Activated CD4-positive, alpha-beta T cell treated with anti-CD3 and anti-CD28 coated beads, Interleukin-2, Interleukin-6, amounts not matched to agents 100 ng/mL and 50 ng/mL, durations not matched to agents 16 hours and 8 hours (primary cell): ENCODE measurements at regions not wholly inside any gene's neighbourhood (a gene's known extent, or its start where the extent isn't known, plus 50 kb on each side); places are given as distances from the start of the nearest gene placed in this dataset.

Experiments
- DNase-seq: peaks from one replicate; pipeline ENCODE4 v3.0.0-alpha.2; 2020

DNA sequence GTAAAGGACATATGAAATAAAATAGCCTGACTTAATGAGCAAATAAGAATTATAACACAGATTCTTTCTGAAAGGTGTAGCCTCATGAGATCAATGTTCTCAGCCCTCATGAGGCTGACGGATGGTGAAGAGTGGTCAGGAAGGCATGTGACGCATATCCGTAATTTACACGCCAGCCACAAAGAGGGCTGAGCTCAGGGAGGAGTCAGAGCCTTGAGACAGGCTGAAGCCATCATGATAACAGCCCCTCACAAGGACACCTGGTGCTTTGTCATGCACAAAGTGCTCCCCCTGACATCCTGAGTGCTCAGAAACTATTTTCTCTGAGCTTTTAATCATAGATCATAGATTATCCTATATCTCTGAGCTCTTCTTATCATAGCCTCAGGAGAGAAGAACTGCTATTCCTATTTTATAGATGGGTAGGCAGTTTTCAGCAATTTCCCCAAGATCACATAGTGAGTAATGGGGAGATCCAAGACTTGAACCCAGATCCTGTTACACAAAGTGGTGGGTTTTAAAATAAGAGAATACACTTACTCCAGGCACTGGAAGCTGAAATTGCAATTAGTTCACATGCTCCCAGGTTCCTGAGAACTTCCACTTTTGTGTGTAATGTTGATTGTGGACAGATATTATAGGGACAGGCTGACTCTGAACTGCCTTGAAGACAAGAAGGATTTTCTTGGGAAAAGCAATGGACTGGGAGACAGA, 267.1 kb downstream of the RPLP1 start:
- DNase-seq = peak; percentile 82

DNA sequence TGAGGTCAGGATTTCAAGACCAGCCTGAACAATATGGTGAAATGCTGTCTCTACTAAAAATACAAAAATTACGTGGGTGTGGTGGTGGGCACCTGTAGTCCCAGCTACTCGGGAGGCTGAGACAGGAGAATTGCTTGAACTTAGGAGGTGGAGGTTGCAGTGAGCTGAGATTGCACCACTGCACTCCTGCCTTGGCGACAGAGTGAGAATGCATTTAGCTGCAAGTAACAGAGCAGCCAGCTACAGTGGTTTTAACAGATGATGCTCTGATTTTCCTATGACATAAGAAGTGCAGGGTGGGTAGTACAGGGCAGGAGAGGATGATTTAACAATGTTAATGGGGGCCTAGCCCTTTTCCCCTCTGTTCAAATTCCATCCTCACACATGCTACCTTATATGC, 267.9 kb downstream of the RPLP1 start:
- DNase-seq = peak; percentile 28

DNA sequence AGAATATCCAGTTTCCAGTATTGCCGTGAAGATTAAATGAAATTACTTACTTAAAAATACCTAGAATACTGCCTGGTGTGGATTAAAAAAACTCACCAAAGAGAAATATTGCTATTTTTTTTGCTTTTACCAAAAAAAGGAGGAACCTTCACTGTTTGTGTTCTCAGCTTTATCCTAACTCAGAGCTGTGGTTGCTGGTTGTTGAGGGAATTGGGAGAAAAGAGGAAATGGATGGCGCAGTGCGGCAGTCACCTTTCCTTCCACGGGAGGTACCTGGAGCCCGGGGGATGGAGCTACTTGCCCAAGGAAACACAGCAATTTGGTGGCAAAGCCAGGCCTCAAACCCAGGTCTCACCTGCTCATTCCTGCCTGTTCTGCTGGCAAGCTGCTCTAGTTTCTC, 270.3 kb downstream of the RPLP1 start:
- DNase-seq = no peak

DNA sequence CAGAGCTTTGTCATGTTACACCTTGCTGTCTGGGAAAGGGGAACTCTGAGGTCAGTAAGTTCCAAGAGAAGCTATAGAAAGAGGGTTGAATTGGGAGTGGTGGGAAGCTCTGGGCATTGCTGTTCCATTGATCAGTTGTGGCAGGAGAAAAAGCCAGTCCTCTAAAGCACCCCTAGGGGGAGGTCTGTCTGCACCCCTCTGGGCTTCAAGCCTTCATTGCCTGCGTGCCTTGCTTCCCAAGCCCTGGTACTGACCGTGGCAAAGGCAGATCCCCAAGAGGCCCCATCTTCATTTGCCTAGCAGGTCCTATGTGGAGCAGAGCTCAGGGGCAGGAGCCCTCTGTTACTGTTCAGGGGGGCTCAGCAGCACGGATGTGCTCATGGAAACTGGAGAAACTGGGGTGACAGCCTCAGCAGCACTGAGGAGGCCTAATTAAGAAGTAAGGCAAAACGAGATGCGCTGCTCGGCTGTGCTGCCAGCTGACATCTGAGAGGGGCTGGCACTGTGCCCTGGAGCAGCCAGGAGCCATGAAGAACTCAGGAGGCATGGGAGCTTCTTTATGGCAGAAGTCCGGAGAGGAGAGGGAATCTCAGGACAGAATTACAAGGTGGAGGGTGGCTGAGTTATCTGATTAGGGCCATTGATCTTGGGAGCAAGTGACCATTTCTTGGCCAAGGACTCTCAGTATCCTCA, 270.9 kb downstream of the RPLP1 start:
- no peak for DNase-seq

DNA sequence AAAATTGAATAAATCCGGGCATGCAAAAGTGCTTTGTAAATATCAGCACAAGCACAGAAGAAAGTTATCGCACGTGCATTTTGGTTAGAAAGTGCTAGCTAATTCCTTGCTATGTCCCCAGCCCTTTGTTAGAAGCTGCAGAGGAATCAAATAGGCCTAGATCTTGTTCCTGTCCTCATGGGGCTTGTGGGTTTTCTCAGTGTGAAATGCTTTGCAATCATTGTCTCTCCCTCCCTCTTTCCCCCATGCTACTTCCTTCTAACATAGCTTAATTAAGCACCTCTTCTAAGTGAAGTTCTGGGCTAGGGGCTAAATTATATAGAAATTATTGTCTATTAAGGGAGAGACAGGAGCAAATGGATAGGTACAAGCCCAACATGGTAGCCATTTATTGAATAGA, 271.7 kb downstream of the RPLP1 start:
- DNase-seq = no peak

DNA sequence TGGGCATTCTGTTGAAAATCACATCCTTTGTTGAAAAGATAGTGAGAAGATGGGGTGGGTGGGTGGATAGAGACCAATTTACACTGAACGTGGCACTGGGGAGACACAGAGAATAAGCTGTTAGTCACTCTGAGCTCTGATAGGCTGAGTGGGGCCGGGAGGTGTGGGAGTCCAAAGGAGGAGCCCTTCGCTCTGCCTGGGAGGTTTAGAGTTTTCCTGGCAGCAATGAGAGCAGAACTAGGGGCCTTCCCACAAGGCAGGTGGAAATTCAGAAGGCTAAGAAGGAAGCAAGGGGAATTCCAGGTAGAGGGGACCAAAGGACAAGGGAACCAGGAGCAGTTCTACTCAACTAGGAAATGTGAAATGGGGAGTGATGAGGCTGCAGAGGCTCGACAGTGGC, 272.7 kb downstream of the RPLP1 start:
- no peak for DNase-seq

DNA sequence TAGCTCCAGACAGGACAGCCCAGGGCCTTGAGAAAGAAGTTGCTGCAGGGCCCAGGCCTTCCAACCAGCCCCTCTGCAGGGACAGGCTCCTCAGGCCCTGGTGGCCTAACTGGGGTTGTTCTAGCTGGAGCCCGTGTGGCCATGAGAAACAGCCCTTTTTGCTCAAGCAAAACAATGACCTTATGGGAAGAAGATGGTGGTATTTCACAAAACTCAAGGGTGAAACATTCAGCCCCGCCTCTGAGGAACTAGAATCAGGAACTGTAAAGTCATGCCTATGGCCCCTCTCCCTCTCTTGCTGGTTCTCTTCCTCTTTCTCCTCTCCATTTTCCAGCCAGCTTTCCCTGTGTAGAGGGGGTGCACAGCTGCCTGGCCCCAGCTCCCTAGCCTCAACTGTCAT, 273.3 kb downstream of the RPLP1 start:
- no peak for DNase-seq

DNA sequence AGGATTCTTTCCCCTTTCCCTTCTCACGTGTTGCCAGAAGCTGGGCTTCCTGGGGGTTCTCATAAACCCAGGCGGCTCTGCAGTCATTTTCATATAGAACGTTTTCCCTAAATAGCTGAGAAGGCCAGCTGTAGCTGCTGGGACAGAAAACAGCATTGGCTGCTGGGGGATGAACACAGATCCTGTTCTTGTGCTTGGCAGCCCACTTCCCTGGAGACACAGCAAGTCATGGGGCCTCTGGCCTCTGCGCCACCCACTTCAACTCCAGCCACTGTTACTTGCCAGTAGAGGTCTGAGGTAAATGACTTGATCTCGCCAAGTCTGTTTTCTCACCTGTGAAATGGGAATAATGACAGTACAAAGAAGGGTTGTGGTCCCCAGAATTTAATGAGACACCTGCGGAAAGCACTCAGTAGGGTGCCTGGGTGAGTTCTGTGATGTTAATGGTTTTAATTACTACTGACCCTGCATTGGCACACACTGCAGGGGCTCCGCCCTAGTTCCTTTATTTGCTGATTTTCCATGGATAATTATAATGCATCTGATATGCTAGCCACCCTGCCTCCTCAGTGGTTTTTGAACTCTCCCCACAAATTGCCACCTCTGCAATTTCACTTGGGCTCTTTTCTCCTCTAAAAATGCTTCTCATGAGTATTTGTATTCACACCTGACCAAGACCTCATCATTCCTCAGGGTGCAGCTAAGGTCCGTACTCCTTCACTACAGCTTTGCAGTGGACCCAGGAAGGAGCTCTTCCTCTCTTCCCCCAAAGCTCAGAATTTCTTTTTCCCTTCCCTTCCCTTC, 274.7 kb downstream of the RPLP1 start:
- DNase-seq = no peak

DNA sequence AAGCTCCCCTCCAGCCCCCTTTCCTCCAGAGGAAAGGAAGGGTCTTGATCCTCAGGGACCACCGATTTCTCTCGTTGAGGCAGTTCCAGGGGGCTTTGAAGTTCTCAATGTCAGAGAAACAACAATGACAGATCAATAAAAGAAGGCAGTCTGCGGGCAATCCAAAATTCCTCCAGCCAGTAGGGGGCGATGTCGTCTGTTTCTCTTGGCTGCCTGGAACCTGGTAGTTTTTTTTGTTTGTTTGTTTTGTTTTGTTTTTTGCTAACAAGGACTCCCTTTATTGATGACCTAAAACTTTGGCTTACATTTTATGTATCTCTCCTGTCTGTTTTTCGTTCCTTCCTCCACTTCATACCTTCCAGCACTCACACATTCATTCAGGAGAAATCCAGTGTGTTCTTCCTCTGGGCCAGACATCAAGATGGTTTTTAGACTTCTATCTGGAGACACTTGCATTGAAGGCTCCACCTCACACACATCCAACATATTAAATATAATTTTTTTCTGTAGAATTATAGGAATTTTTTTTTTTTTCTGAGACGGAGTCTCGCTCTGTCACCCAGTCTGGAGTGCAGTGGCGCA, 276.6 kb downstream of the RPLP1 start:
- peak; percentile 73 for DNase-seq

DNA sequence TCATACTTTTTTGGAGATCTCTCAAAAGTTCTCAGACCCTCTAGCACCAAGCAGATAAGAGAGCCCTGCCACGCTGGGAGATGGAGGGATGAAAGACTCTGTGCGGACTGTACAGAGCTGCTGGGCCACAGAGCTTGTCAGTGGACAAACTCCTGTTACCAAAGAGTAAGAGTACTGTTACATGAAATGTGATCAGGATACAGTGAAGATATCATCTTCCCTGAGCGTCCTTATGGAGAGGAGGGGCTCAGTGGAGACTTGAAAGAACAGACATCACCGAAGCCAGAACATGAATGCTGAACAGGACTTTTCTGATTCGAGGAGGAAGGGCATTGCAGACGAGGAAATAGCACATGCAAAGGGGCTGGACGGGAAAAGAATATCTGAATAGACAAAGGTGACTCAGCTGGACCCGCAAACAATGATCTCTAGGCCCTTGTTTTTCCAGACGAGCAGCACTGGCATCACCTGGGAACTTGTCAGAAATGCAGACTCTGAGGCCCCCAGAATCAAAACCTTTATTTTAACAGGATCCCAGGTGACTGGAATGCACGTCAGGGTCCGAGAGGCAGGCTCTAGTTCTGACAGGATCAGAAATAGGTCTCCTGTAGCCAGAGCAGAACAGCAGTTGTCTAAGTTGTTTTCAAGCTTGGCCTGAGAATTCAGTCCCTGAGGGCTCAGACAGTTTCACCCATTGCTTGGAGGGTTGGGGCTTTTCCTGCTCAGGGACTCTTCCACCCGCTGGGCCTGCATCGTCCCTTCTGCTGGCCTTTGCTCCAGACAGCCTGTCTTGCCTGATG, 277.9 kb downstream of the RPLP1 start:
- no peak for DNase-seq

DNA sequence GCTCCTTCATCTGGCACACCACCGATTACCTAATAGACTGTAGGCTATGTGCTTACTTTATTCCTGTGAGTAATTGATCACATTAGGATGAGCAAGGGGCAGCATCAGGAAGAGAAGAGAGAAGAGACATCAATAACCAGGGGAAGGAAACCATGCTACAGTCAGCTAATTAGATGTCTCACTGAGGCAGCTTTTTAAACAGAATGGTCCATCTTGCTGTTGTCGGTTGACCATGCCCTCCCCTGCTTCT, 278.4 kb downstream of the RPLP1 start:
- DNase-seq = no peak

DNA sequence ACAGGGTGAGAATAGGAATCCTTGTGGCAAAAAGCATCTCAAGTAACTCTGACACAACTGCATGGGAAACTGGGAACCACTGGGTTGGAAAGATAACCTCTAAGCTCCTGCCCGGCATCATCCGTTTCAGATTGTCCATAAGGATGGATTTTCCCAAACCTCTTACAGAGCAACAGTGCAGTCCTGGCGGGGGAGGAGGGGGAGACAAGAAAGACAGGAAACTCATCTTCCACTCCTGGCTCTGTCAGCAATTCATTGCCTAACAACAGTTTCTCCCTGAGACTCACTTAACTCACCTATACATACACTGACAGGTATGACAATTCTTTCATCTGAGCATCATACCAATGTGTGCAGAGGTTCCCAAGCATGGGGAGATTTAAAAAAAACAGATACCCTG, 279.0 kb downstream of the RPLP1 start:
- DNase-seq = no peak

DNA sequence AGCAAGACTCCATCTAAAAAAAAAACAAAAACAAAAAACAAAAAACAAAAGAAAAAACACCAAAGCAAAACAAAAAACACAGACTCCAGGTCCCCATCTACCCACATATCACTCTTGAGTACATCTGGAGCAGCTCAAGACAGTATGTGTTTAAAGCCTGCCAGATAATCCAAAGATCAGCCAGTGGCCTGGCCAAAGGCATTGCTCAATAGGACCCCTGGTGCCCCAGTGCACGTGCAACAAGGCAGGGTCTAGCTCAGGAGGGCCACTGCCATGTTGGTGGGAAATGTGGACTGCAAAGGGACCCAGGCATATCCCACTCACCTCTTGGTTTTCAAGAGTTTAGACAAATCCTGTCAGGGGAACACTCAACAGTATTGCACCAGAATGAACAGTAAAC, 279.5 kb downstream of the RPLP1 start:
- no peak for DNase-seq

DNA sequence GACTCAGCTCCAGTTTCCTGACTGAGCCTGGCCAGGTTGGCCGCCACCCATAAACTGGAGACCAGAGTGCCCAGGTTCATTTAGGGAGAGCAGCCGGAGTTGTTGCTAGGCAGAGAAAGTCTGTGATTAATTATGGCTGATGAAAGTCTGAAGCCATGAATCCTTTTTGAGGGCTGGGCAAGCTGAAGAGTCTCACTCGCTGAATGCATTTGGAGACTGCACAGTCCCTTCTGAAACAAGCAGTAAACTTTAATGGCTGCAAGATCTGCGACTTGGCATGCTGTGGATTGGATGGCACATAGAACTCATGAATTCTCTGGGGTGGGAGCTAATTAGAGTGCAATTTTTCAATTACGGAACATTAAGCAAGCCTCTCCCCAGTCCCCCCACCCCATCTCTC, 282.1 kb downstream of the RPLP1 start:
- no peak for DNase-seq

DNA sequence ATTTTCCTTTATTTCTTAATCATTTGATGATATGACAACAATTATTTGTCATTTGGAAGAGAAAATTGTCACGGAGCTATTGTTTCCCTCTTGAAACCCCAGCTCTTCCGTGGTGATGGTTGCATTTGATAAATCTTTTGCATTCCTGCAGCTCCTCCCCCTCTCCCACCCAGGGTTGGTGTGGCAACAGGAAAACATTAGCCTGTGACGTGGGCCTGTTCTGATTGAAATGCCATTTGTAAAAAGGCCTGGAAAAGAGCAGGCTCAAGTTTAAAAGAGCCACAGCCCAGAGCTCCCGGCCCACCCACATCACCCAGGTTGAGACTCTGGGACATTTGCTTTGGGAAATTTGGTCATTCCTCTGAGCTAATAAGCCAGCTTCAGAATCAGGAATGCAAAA, 282.5 kb downstream of the RPLP1 start:
- DNase-seq = no peak

DNA sequence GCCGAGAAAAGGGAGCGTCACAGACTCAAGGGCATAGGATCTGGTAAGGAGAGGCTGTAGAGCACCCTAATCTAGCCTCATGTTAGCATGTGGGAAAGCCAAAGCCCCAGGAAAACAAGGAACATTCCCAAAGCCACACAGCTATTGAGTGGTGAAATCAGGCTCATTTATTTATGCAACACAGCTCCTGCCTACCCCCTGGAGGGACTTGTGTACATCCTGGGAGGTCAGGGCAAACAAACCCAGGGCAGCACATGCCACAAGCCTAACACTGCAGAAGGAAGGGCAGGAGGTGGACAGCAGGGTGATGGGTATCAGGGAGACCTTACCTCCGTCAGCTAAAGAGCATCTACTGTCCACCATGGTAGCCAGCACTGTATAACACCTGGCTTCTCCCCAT, 283.5 kb downstream of the RPLP1 start:
- no peak for DNase-seq

DNA sequence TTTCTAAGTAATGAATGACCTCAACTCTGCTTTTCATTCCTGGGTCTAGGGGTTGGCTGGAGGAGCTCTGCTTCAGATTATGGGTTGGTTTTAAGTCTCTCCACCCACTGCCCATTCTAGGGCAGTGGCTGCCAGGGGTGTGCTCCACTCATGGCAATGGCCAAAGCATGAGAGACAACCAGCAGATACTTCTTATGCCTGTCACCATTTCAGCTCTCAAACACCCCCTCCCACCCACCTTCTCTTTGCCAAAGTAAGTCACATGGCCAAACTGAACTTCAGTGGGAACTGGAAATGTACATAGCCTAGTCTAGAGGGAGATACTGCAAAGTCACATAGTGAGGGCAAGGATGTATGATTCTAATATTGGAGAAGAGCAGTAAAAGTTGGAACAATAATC, 285.3 kb downstream of the RPLP1 start:
- no peak for DNase-seq

DNA sequence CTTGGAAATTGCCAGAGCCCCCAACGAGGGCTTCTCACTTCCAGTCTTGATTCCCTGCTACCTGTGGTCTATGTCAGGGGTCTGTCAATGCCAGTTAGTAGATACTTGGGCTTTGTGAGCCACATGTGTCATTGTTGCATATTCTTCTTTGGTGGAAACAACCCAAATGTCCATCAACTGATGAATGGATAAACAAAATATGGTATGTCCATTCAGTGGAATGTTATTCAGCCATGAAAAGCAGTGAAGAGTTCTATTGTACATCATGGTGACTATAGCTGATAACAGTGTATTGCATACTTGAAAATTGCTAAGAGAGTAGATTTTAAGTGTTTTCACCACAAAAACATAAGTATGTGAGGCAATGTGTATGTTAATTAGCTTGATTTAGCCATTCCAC, 288.1 kb downstream of the RPLP1 start:
- DNase-seq = no peak

DNA sequence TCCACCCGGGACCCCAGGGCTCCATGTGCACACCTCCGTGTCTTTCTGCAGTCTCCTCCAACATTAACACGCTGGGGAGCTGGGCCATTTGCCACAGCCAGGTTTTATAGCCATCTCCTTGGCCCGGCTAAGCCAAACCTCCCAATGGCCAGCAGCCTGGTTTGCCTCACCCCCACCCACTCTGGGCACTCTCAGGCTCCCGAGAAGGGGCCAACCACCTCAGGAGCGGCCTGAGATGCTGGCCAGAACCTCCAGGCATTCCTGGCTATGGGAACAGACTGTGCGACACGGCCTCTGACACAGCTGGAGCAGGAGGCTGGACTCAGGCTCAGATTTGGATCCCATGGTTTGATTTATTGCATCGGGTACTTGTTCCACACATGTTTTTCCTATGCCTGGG, 289.7 kb downstream of the RPLP1 start:
- no peak for DNase-seq

DNA sequence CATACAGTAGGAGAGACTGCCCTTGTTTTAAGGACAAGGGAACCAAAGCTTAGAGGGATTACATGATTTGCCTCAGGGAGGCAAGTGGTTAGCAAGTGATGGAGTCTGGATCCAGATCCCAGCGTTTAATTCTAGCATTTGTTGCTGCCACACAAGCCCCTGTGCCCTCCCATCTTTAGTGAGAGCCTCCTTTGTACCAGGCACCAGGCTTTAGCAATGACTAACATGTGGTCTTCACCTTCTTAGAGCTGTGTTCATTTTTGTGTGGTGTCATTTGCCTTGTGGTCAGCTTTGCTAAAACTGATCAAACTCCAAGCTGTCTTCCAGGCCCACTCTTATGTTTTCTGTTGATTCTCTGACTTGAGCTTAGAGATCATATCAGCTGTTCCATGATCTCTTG, 290.5 kb downstream of the RPLP1 start:
- peak; percentile 51 for DNase-seq

DNA sequence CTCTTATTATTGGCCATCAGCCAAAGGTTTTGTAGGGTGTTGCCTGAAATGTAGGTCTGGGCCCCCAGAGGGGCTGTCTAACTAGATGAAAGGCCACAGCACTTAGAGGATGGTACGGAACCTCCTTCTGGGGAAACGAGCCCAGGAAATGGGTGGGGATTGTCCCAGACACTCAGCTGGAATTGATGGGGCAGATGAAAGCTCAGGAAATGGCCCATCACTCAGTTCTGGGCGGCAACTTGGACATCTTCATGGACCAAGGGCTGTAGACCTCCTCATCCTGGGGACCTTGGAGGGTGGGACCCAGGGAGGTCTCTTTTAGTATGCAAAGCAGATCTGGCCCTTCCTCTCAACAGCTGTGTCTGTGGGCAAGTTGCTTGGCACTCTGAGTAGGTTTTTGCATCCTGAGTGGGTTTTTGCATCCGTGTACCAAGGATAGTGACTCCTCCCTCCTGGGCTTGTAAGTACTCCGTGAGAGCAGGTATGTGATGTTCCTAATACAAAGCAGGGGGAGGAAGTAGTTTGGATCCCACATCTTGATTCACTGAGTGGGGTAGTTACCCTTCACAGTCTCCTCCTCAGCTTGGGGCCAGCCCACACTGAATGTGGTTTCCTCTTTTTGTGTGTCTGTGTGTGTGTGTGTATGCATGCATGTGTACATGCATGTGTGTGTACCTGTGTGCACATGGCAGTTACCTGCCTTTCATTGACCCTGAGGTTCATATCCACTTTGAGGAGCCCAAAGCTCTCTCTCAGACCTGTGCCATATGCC, 292.0 kb downstream of the RPLP1 start:
- DNase-seq = no peak

DNA sequence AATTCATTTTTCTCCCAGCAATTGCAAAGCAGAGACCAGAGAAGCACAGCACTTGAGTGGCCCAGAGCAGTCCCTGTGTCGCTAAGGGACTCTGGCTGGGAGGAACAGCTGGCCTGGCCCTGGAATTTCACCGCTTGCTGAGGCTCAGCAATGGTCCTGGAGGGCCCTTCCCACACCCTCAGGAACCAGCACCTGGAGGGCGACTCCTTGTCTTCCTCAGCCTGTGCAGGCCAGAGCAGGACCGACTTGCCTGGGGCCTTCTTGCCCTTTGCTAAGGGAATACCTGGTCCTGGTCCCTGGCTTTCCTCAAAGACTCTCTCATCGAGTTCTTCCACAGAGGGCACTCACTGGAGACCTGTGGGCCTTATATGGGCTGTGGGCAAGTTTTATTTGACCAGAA, 294.6 kb downstream of the RPLP1 start:
- no peak for DNase-seq
